Trophoblast cell (in vitro differentiated cells and primary cell): ENCODE measurements at regions not wholly inside any gene's neighbourhood (a gene's known extent, or its start where the extent isn't known, plus 50 kb on each side); places are given as distances from the start of the nearest gene placed in this dataset.

Experiments used
- DNase-seq, 2 donors: peaks; one replicate each; pipeline ENCODE4 v3.0.0-alpha.2; 2016
- H2AFZ ChIP-seq: 2 replicates; pipeline ENCODE4 v1.6.1; 2013; ENCODE audit warnings: low read length, moderate library complexity, mild to moderate bottlenecking; ENCODE audit not compliant: insufficient read depth, poor library complexity
- H2AK5ac ChIP-seq: 2 replicates; pipeline ENCODE4 v1.6.1; 2013; ENCODE audit warnings: mild to moderate bottlenecking, low read length
- H2BK120ac ChIP-seq: 2 replicates; pipeline ENCODE4 v1.6.1; 2013; ENCODE audit warnings: low read length, mild to moderate bottlenecking, moderate library complexity; ENCODE audit not compliant: insufficient read depth, poor library complexity
- H2BK12ac ChIP-seq: 2 replicates; pipeline ENCODE4 v1.6.1; 2013; ENCODE audit warnings: mild to moderate bottlenecking, low read length, moderate library complexity
- H2BK5ac ChIP-seq: 2 replicates; pipeline ENCODE4 v1.6.1; 2013; ENCODE audit warnings: low read length, low read depth, moderate library complexity, mild to moderate bottlenecking; ENCODE audit not compliant: poor library complexity
- H3K14ac ChIP-seq: 2 replicates; pipeline ENCODE4 v1.6.1; 2013; ENCODE audit warnings: mild to moderate bottlenecking, low read length
- H3K18ac ChIP-seq: 2 replicates; pipeline ENCODE4 v1.6.1; 2013; ENCODE audit warnings: mild to moderate bottlenecking, low read length
- H3K23ac ChIP-seq: 2 replicates; pipeline ENCODE4 v1.6.1; 2013; ENCODE audit warnings: low read length
- H3K27ac ChIP-seq: 2 replicates; pipeline ENCODE4 v1.5.1; 2013; ENCODE audit warnings: low read depth, mild to moderate bottlenecking, inconsistent platforms, low read length, moderate library complexity
- H3K27me3 ChIP-seq: 2 replicates; pipeline ENCODE4 v1.6.1; 2013; ENCODE audit warnings: inconsistent platforms, mild to moderate bottlenecking, low read length, moderate library complexity; ENCODE audit not compliant: insufficient read depth
- H3K36me3 ChIP-seq, 2 experiments: 1 replicate in 1 of 2; 2 replicates in 1 of 2; pipeline ENCODE4 v1.6.1; 2013; ENCODE audit warnings: low read length in 2 of 2, mild to moderate bottlenecking in 2 of 2, moderate library complexity in 1 of 2; ENCODE audit not compliant: insufficient read depth in 2 of 2, control insufficient read depth in 1 of 2
- H3K4ac ChIP-seq: 2 replicates; pipeline ENCODE4 v1.6.1; 2013; ENCODE audit warnings: low read depth, mild to moderate bottlenecking, low read length, moderate library complexity
- H3K4me1 ChIP-seq, 2 experiments: 1 replicate in 1 of 2; 2 replicates in 1 of 2; pipeline ENCODE4 v1.6.1; 2013; ENCODE audit warnings: low read length in 2 of 2, mild to moderate bottlenecking in 2 of 2, moderate library complexity in 1 of 2; ENCODE audit not compliant: insufficient read depth in 2 of 2, control insufficient read depth in 1 of 2
- H3K4me2 ChIP-seq: 2 replicates; pipeline ENCODE4 v1.6.1; 2013; ENCODE audit warnings: inconsistent platforms, mild to moderate bottlenecking, low read length, moderate library complexity
- H3K4me3 ChIP-seq: 2 replicates; pipeline ENCODE4 v1.5.1; 2013; ENCODE audit warnings: mild to moderate bottlenecking, low read depth, low read length, inconsistent platforms
- H3K79me1 ChIP-seq: one replicate; pipeline ENCODE4 v1.6.1; 2013; ENCODE audit warnings: low read length
- H3K79me2 ChIP-seq: 2 replicates; pipeline ENCODE4 v1.6.1; 2013; ENCODE audit warnings: low read length, mild to moderate bottlenecking; ENCODE audit not compliant: control insufficient read depth, insufficient read depth, poor library complexity
- H3K9ac ChIP-seq: 2 replicates; pipeline ENCODE4 v1.6.1; 2013; ENCODE audit warnings: mild to moderate bottlenecking, low read length
- H3K9me3 ChIP-seq: 2 replicates; pipeline ENCODE4 v1.6.1; 2013; ENCODE audit warnings: low read depth, mild to moderate bottlenecking, control low read depth, inconsistent platforms, low read length; ENCODE audit not compliant: insufficient read depth
- H4K12ac ChIP-seq: 2 replicates; pipeline ENCODE4 v1.6.1; 2013; ENCODE audit warnings: low read depth, mild to moderate bottlenecking, low read length, moderate library complexity
- H4K8ac ChIP-seq: 2 replicates; pipeline ENCODE4 v1.6.1; 2013; ENCODE audit warnings: low read depth, mild to moderate bottlenecking, low read length, moderate library complexity
- H4K91ac ChIP-seq: one replicate; pipeline ENCODE4 v1.6.1; 2013; ENCODE audit warnings: low read depth, mild to moderate bottlenecking, low read length, moderate library complexity
- WGBS: extraction: QIAGEN DNeasy Blood & Tissue Kit; methylation state at CpG from one replicate; pipeline ENCODE4 v1.1.7; 2013; ENCODE audit warnings: missing lambda C conversion rate; ENCODE audit not compliant: insufficient read length, insufficient coverage; ENCODE audit errors: extremely low coverage; 5-methylcytosine and 5-hydroxymethylcytosine counted together

DNA sequence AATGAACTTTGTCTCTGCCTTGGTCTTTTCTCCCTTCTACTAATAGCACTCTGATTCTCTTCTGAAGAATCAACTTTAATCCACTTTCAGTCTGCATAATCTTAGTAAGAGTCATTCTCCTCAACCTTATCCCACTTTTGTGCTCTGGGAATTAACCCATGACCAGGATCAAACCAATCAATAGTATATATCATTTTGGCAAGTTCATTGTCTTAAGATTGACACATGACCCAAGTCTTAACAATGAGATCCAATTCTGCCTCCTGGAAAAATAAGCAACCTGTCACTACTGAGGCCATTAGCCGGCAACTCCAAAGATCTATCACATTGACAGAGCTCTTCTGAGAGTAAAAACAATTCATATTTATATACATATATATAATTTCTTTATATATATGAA lies 1358.4 kb upstream of the ADGRL3 start:
- no peak for DNase-seq
- Histone ChIP-seq H2BK12ac (no peak overlapping the region), H2AK5ac (no peak overlapping the region), H2BK120ac (no peak overlapping the region), H3K4me1 (no peaks in the 10 kb centered on the region), H2BK5ac (no peak overlapping the region), H3K9ac (no peak overlapping the region), H3K4me2 (no peak overlapping the region), H3K14ac (no peak overlapping the region), H3K79me1 (no peaks in the 10 kb centered on the region), H4K8ac (no peak overlapping the region), H3K23ac (no peak overlapping the region), H3K4me3 (no peak overlapping the region), H3K36me3 (no peaks in the 10 kb centered on the region), H3K27me3 (no peaks in the 10 kb centered on the region), H3K27ac (no peak overlapping the region), H3K18ac (no peak overlapping the region), H2AFZ (no peak overlapping the region), H3K9me3 (no peaks in the 10 kb centered on the region), H3K79me2 (no peaks in the 10 kb centered on the region), H4K12ac (no peak overlapping the region), H4K91ac (no peak overlapping the region), H3K4ac (no peak overlapping the region)
- no CpG with 5 or more reads among the region's 1 CpG for WGBS

GRCh38 chr4:59848457-59848856 lies 1351.7 kb upstream of the ADGRL3 start:
- DNase-seq: no peak
- Histone ChIP-seq H3K4ac (no peak overlapping the region), H2BK120ac (no peak overlapping the region), H3K23ac (no peak overlapping the region), H3K79me2 (no peaks in the 10 kb centered on the region), H2AFZ (no peak overlapping the region), H3K4me2 (no peak overlapping the region), H3K4me3 (no peak overlapping the region), H3K79me1 (no peaks in the 10 kb centered on the region), H3K36me3 (no peaks in the 10 kb centered on the region), H3K14ac (no peak overlapping the region), H3K4me1 (no peaks in the 10 kb centered on the region), H3K9ac (no peak overlapping the region), H2AK5ac (no peak overlapping the region), H3K27me3 (no peaks in the 10 kb centered on the region), H3K9me3 (no peaks in the 10 kb centered on the region), H2BK12ac (no peak overlapping the region), H4K8ac (no peak overlapping the region), H4K12ac (peak overlapping the region; percentile 43), H3K18ac (no peak overlapping the region), H2BK5ac (no peak overlapping the region), H3K27ac (no peak overlapping the region), H4K91ac (no peak overlapping the region)
- no CpG with 5 or more reads among the region's 2 CpGs for WGBS

DNA sequence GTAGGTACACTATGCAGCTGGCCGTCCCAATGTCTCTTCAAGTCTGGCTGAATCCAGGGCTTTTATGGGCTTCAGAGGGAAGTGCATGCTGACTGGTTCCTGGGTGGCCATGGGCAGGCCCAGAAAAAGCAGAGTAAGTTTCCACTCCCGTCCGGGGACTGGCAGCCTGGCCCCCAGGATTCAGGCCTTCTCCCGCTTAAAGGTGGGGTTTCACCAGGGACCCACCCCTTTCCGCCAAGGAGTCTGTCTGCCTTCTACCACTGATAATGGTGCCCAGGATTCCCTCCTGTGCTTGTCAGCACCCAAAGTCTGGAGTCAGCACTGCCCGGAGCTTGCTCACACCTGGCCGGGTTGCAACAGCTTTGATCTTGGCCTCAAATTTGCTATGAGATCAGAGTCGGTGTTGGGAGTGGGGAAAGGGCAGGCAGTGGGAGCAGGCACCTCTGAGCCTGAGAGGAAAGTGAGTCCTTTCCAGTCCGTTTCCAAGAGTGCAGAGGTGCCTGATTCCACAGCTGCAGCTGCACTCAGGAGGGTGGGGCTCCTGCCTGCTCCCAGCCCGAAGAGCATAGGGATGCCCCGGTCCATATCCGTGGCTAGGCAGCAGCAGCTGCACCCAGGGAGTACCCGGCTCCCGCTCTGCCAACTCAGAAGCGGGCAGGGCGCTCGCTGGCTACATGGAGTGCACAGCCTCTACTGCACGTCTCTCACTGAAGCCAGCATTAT lies 1344.3 kb upstream of the ADGRL3 start:
- H4K12ac ChIP-seq: no peak overlapping the region
- no peak overlapping the region for H3K4me2 ChIP-seq
- no peak overlapping the region for H3K4ac ChIP-seq
- H3K14ac ChIP-seq: no peak overlapping the region
- H3K18ac ChIP-seq: no peak overlapping the region
- H3K4me3 ChIP-seq: no peak overlapping the region
- DNase-seq: no peak
- no peak overlapping the region for H2BK12ac ChIP-seq
- no peak overlapping the region for H2AK5ac ChIP-seq
- H3K23ac ChIP-seq: no peak overlapping the region
- no peak overlapping the region for H3K9ac ChIP-seq
- no peak overlapping the region for H2BK5ac ChIP-seq
- no peak overlapping the region for H2AFZ ChIP-seq
- no peaks in the 10 kb centered on the region for H3K9me3 ChIP-seq
- H3K36me3 ChIP-seq: no peaks in the 10 kb centered on the region
- no peak overlapping the region for H4K8ac ChIP-seq
- WGBS: no CpG with 5 or more reads among the region's 18 CpGs
- H3K27ac ChIP-seq: no peak overlapping the region
- H2BK120ac ChIP-seq: no peak overlapping the region
- no peaks in the 10 kb centered on the region for H3K79me1 ChIP-seq
- H3K4me1 ChIP-seq: no peaks in the 10 kb centered on the region
- H3K79me2 ChIP-seq: no peaks in the 10 kb centered on the region
- H3K27me3 ChIP-seq: no peaks in the 10 kb centered on the region
- no peak overlapping the region for H4K91ac ChIP-seq

DNA sequence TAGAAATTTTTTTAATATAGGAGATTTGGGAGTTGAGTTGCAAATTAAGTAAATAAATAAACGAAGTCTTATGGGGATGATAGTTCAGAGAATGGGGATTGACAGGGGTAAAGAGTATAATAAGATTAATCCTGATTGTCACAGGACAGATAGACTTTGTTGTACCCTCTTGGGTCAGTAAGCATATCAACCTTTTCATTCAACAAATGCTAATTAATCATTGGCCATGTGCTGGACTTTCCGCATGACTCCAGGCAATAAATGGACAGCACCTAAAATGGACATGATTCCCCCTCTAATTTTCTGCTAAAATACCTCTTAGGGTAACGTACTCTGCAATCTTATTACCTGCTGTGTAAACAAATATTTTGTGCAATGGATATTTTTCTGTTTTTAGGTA lies 1331.1 kb upstream of the ADGRL3 start:
- Histone ChIP-seq H3K18ac (no peak overlapping the region), H3K4me1 (no peaks in the 10 kb centered on the region), H2BK5ac (no peak overlapping the region), H4K12ac (no peak overlapping the region), H3K36me3 (no peaks in the 10 kb centered on the region), H4K8ac (no peak overlapping the region), H3K27ac (no peak overlapping the region), H3K14ac (no peak overlapping the region), H2AFZ (no peak overlapping the region), H4K91ac (no peak overlapping the region), H3K4me2 (no peak overlapping the region), H2AK5ac (no peak overlapping the region), H3K27me3 (no peaks in the 10 kb centered on the region), H3K4me3 (no peak overlapping the region), H2BK12ac (no peak overlapping the region), H3K9me3 (no peaks in the 10 kb centered on the region), H3K79me1 (no peaks in the 10 kb centered on the region), H3K9ac (no peak overlapping the region), H3K23ac (no peak overlapping the region), H3K79me2 (no peaks in the 10 kb centered on the region), H2BK120ac (no peak overlapping the region), H3K4ac (no peak overlapping the region)
- WGBS: 100% methylated on average over 1 of the region's 3 CpGs
- no peak for DNase-seq
